ENCODE measurements at regions not wholly inside any gene's neighbourhood (a gene's known extent, or its start where the extent isn't known, plus 50 kb on each side); places are given as distances from the start of the nearest gene placed in this dataset.

DNA sequence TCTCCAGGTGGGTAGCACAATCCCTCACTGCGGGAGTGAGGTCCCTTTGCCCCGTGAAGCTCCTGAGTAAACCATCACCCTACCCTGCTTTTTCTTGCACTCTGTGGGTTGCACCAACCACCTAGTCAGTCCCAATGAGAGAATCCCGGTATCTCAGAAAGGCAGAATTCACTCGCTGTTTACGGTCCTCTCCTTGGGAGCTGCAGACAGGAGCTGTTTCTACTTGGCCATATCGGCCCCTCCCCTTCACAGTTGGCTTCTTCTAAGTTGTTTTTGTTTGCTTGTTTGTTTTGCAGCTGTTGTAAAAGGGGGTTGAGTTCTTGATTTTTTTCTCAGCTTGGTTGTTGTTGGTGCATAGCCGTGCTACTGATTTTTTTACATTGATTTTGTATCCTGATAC is 237.0 kb upstream of the RASA1 start:
- no peak for DNase-seq
- Histone ChIP-seq H2AK9ac (replicated peaks; ENCODE audit: low read depth, low read length, poor library complexity) (no peak overlapping the region), H3K36me3 (ENCODE audit: control insufficient read depth, insufficient read depth, low read length) (no peaks in the 10 kb centered on the region), H2BK15ac (ENCODE audit: low read depth, low read length) (no peak overlapping the region), H4K5ac (ENCODE audit: low read depth, low read length) (no peak overlapping the region), H4K91ac (ENCODE audit: insufficient read depth, low read depth, low read length) (no peak overlapping the region), H3K4me1 (ENCODE audit: control insufficient read depth, insufficient read depth, low read length) (no peaks in the 10 kb centered on the region), H3K23ac (ENCODE audit: low read depth, low read length) (no peak overlapping the region), H3K27me3 (ENCODE audit: control insufficient read depth, insufficient read depth, low read length) (no peaks in the 10 kb centered on the region), H3K14ac (replicated peaks; ENCODE audit: low read depth, low read length) (no peak overlapping the region), H2AK5ac (ENCODE audit: low read depth, low read length) (no peak overlapping the region), H2BK20ac (ENCODE audit: low read depth, low read length) (no peak overlapping the region), H3K9me1 (ENCODE audit: insufficient read depth, low read length) (no peaks in the 10 kb centered on the region), H2BK120ac (ENCODE audit: low read depth, low read length) (no peak overlapping the region), H2AFZ (replicated peaks; ENCODE audit: low read length, poor library complexity) (no peak overlapping the region), H3K27ac (ENCODE audit: insufficient read depth, low read length) (no peak overlapping the region), H3K4me3 (ENCODE audit: insufficient read depth, low read depth, low read length) (no peak overlapping the region), H4K8ac (ENCODE audit: low read depth in 2 of 2, low read length in 2 of 2) (no peak overlapping the region), H3K18ac (ENCODE audit: low read depth, low read length) (no peak overlapping the region), H2BK5ac (ENCODE audit: low read depth, low read length, poor library complexity, severe bottlenecking) (no peak overlapping the region), H3K9me3 (ENCODE audit: control insufficient read depth, insufficient read depth, low read length) (no peaks in the 10 kb centered on the region), H3K9ac (ENCODE audit: low read depth, low read length) (no peak overlapping the region), H4K20me1 (ENCODE audit: insufficient read depth, low read length) (no peaks in the 10 kb centered on the region), H3K79me1 (ENCODE audit: low read depth in 1 of 2, low read length in 2 of 2) (no peaks in the 10 kb centered on the region), H3K4ac (ENCODE audit: low read depth, low read length) (no peak overlapping the region), H3K4me2 (ENCODE audit: low read depth, low read length) (no peak overlapping the region), H3K56ac (ENCODE audit: extremely low read depth, insufficient read depth, low read length) (no peak overlapping the region)
- WGBS, 2 experiments (ENCODE audit: extremely low coverage in 2 of 2, insufficient read length in 1 of 2), result no CpG with 5 or more reads among the region's 7 CpGs
- no peak for ATAC-seq (ENCODE audit: low read depth)
- dilution Hi-C loops (cut with HindIII; ENCODE audit: low sequenced_read_pairs, unreplicated experiment), result no loop called here
- in situ Hi-C loops (cut with MboI; ENCODE audit: low sequenced_read_pairs), result no loop called here
- TF ChIP-seq FOS (IDR thresholded peaks at IDR 0.05; ENCODE audit: low read depth, low read length) (no peak), RCOR1 (IDR thresholded peaks at IDR 0.05; ENCODE audit: insufficient replicate concordance, low read length) (no peak), MAZ (IDR thresholded peaks at IDR 0.05; ENCODE audit: borderline replicate concordance, low read depth, low read length) (no peak), MAFK (IDR thresholded peaks at IDR 0.05; ENCODE audit: low read depth, low read length) (no peak), SMC3 (IDR thresholded peaks at IDR 0.05; ENCODE audit: low read depth, low read length) (no peak), CHD1 (IDR thresholded peaks at IDR 0.05; ENCODE audit: low read depth, low read length) (no peak), NFE2L2 (IDR thresholded peaks at IDR 0.05; ENCODE audit: low read depth, low read length) (no peak), MXI1 (IDR thresholded peaks at IDR 0.05; ENCODE audit: borderline replicate concordance, low read depth, low read length) (no peak), POLR2A (IDR thresholded peaks at IDR 0.05; ENCODE audit: low read depth, low read length) (no peak), CEBPB (IDR thresholded peaks at IDR 0.05; ENCODE audit: low read depth, low read length) (no peak), RFX5 (IDR thresholded peaks at IDR 0.05; ENCODE audit: low read depth, low read length) (no peak), BHLHE40 (IDR thresholded peaks at IDR 0.05; ENCODE audit: low read depth, low read length) (no peak), RAD21 (IDR thresholded peaks at IDR 0.05; ENCODE audit: low read length) (no peak)
- TF ChIP-seq, protein P1, sequence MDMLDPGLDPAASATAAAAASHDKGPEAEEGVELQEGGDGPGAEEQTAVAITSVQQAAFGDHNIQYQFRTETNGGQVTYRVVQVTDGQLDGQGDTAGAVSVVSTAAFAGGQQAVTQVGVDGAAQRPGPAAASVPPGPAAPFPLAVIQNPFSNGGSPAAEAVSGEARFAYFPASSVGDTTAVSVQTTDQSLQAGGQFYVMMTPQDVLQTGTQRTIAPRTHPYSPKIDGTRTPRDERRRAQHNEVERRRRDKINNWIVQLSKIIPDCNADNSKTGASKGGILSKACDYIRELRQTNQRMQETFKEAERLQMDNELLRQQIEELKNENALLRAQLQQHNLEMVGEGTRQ (IDR thresholded peaks at IDR 0.05; ENCODE audit: low read depth, low read length), result no peak
- TF ChIP-seq, protein P2, sequence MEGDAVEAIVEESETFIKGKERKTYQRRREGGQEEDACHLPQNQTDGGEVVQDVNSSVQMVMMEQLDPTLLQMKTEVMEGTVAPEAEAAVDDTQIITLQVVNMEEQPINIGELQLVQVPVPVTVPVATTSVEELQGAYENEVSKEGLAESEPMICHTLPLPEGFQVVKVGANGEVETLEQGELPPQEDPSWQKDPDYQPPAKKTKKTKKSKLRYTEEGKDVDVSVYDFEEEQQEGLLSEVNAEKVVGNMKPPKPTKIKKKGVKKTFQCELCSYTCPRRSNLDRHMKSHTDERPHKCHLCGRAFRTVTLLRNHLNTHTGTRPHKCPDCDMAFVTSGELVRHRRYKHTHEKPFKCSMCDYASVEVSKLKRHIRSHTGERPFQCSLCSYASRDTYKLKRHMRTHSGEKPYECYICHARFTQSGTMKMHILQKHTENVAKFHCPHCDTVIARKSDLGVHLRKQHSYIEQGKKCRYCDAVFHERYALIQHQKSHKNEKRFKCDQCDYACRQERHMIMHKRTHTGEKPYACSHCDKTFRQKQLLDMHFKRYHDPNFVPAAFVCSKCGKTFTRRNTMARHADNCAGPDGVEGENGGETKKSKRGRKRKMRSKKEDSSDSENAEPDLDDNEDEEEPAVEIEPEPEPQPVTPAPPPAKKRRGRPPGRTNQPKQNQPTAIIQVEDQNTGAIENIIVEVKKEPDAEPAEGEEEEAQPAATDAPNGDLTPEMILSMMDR (conservative IDR thresholded peaks at IDR 0.05; ENCODE audit: low read depth, low read length), result no peak
- TF ChIP-seq, protein P3, sequence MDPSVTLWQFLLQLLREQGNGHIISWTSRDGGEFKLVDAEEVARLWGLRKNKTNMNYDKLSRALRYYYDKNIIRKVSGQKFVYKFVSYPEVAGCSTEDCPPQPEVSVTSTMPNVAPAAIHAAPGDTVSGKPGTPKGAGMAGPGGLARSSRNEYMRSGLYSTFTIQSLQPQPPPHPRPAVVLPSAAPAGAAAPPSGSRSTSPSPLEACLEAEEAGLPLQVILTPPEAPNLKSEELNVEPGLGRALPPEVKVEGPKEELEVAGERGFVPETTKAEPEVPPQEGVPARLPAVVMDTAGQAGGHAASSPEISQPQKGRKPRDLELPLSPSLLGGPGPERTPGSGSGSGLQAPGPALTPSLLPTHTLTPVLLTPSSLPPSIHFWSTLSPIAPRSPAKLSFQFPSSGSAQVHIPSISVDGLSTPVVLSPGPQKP (IDR thresholded peaks at IDR 0.05; ENCODE audit: borderline replicate concordance, low read depth, low read length), result no peak
- BruUV-seq (replicated peaks), result no TSS peak
- CTCF ChIA-PET, result interaction anchor here (0.9 kb wide), 1 partner anchor 11 kb away, joined by 4 read pairs; no protein-coding TSS in a partner anchor
- intact Hi-C loops (cut with micrococcal nuclease), result no loop called here
- POLR2A ChIA-PET (ENCODE audit: unreplicated experiment), result no interaction called here
